ENCODE measurements at regions not wholly inside any gene's neighbourhood (a gene's known extent, or its start where the extent isn't known, plus 50 kb on each side); places are given as distances from the start of the nearest gene placed in this dataset.
"Not testable (repeated sequence)": the region's sequence is repeated elsewhere in the genome, so short reads cannot be mapped to it uniquely, and the experiment has no call there.

DNA sequence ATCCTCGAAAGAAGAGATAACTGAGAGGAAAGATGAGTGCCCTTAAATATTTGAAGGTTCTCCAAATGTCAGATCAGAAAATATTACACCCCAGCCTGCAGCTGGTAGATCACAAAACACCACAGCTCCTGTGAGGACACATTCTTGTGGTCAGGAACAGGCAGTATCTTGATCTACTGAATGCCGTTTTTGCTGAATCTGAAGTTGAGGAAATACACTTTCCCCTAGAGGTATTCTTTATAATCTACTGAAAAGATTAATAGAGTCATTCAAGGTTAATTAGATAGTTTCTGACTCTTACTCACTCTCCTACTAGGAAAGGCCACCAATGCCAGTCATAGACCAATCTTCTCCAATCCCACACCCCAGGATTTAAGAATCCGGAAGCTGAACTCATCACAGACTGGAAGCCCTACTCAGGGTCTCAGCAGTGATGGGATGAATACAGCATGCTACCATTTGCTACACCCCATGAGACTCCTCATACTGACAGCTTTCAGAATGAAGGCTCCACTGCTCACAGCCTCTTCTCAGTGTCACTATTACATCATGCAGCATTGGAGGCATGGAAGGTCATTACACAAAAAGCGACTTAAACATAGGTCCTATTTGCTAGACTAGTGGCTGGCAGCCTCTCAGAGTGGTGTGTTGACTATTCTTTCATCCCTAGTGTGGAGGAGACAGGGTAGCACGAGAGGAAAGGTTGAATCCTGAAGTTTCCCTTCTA lies 143.9 kb upstream of the SLC1A3 start:
- no peak overlapping the region for H2AFZ ChIP-seq (ENCODE audit: control insufficient read depth, low read length)
- H4K20me1 ChIP-seq (ENCODE audit: control insufficient read depth, extremely low read depth, insufficient read depth, low read length), result no peaks in the 10 kb centered on the region
- no peaks in the 10 kb centered on the region for H3K36me3 ChIP-seq (ENCODE audit: control insufficient read depth in 2 of 2, extremely low read depth in 1 of 2, insufficient read depth in 2 of 2, low read length in 2 of 2)
- no peak overlapping the region for H3K4me3 ChIP-seq (ENCODE audit: control insufficient read depth in 2 of 3, extremely low read depth in 1 of 3, insufficient read depth in 2 of 3, low read depth in 1 of 3, low read length in 3 of 3)
- FAIRE-seq, result peak; percentile 90
- no peak for DNase-seq (ENCODE audit: low read depth, low spot score)
- H3K79me2 ChIP-seq (ENCODE audit: control insufficient read depth, insufficient read depth, low read length), result no peaks in the 10 kb centered on the region
- H3K4me2 ChIP-seq (ENCODE audit: control insufficient read depth, extremely low read depth, insufficient read depth, low read depth, low read length), result peak overlapping the region; percentile 23
- peaks cover 44% of the 10 kb centered on the region for H3K4me1 ChIP-seq (ENCODE audit: control insufficient read depth, extremely low read depth, insufficient read depth, low read length)
- dilution Hi-C loops (cut with MboI; ENCODE audit: extremely low pct_ligation_motif_present, low sequenced_read_pairs), result no loop called here
- no peak overlapping the region for H3K9ac ChIP-seq (ENCODE audit: control insufficient read depth, extremely low read depth, insufficient read depth, low read length)
- TF ChIP-seq EZH2 (IDR thresholded peaks at IDR 0.05; ENCODE audit: low read length), result no peak
- TF ChIP-seq, protein P1, sequence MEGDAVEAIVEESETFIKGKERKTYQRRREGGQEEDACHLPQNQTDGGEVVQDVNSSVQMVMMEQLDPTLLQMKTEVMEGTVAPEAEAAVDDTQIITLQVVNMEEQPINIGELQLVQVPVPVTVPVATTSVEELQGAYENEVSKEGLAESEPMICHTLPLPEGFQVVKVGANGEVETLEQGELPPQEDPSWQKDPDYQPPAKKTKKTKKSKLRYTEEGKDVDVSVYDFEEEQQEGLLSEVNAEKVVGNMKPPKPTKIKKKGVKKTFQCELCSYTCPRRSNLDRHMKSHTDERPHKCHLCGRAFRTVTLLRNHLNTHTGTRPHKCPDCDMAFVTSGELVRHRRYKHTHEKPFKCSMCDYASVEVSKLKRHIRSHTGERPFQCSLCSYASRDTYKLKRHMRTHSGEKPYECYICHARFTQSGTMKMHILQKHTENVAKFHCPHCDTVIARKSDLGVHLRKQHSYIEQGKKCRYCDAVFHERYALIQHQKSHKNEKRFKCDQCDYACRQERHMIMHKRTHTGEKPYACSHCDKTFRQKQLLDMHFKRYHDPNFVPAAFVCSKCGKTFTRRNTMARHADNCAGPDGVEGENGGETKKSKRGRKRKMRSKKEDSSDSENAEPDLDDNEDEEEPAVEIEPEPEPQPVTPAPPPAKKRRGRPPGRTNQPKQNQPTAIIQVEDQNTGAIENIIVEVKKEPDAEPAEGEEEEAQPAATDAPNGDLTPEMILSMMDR (optimal IDR thresholded peaks at IDR 0.05 in 1 of 3, IDR thresholded peaks at IDR 0.05 in 1 of 3, conservative IDR thresholded peaks at IDR 0.05 in 1 of 3; ENCODE audit: extremely low read depth in 1 of 3, insufficient read depth in 2 of 3, low read length in 3 of 3), result no peak
- no peaks in the 10 kb centered on the region for H3K9me3 ChIP-seq (ENCODE audit: control insufficient read depth, low read depth, low read length)
- no peaks in the 10 kb centered on the region for H3K9me1 ChIP-seq (ENCODE audit: control insufficient read depth, extremely low read depth, insufficient read depth, low read length)
- no peaks in the 10 kb centered on the region for H3K27me3 ChIP-seq (ENCODE audit: control insufficient read depth, extremely low read depth, insufficient read depth, low read length)
- peak overlapping the region; percentile 19 for H3K27ac ChIP-seq (ENCODE audit: control insufficient read depth, insufficient read depth, low read length)

DNA sequence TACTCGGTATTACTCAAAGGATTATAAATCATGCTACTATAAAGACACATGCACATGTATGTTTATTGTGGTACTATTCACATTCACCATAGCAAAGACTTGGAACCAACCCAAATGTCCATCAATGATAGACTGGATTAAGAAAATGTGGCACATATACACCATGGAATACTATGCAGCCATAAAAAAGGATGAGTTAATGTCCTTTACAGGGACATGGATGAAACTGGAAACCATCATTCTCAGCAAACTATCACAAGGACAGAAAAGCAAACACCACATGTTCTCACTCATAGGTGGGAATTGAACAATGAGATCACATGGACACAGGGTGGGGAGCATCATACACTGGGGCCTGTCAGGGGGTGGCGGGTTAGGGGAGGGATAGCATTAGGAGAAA lies 130.5 kb upstream of the SLC1A3 start:
- H3K27ac ChIP-seq (ENCODE audit: control insufficient read depth, insufficient read depth, low read length); H2AFZ ChIP-seq (ENCODE audit: control insufficient read depth, low read length); H3K36me3 ChIP-seq (ENCODE audit: control insufficient read depth in 2 of 2, extremely low read depth in 1 of 2, insufficient read depth in 2 of 2, low read length in 2 of 2); H4K20me1 ChIP-seq (ENCODE audit: control insufficient read depth, extremely low read depth, insufficient read depth, low read length); H3K9ac ChIP-seq (ENCODE audit: control insufficient read depth, extremely low read depth, insufficient read depth, low read length); dilution Hi-C loops (cut with MboI; ENCODE audit: extremely low pct_ligation_motif_present, low sequenced_read_pairs); H3K4me2 ChIP-seq (ENCODE audit: control insufficient read depth, extremely low read depth, insufficient read depth, low read depth, low read length); H3K9me3 ChIP-seq (ENCODE audit: control insufficient read depth, low read depth, low read length); FAIRE-seq; DNase-seq (ENCODE audit: low read depth, low spot score); H3K4me3 ChIP-seq (ENCODE audit: control insufficient read depth in 2 of 3, extremely low read depth in 1 of 3, insufficient read depth in 2 of 3, low read depth in 1 of 3, low read length in 3 of 3); H3K9me1 ChIP-seq (ENCODE audit: control insufficient read depth, extremely low read depth, insufficient read depth, low read length); H3K27me3 ChIP-seq (ENCODE audit: control insufficient read depth, extremely low read depth, insufficient read depth, low read length); H3K4me1 ChIP-seq (ENCODE audit: control insufficient read depth, extremely low read depth, insufficient read depth, low read length); H3K79me2 ChIP-seq (ENCODE audit: control insufficient read depth, insufficient read depth, low read length): not testable (repeated sequence)

Data from keratinocyte (primary cell).